ENCODE measurements at regions not wholly inside any gene's neighbourhood (a gene's known extent, or its start where the extent isn't known, plus 50 kb on each side); places are given as distances from the start of the nearest gene placed in this dataset.

DNA sequence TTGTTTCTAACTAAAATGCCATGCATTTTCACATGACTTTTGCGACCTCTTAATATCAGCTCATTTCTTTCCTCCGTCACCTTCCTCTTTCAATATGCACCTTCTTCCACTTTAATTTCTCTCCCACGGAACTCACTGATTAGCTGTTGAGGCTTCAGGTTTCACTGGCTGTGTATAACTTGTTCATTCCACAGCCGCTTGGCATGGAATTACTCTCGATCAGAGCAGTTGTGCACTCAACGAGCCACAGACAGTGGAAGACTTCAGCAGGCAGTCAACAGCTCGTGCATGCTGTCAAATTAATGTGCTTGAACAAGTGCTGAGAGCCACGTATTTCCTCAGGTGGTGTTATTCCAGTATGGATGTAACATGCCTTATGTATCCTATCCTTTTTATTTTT, 491.2 kb upstream of the DDX18 start:
- TF ChIP-seq, protein P1, sequence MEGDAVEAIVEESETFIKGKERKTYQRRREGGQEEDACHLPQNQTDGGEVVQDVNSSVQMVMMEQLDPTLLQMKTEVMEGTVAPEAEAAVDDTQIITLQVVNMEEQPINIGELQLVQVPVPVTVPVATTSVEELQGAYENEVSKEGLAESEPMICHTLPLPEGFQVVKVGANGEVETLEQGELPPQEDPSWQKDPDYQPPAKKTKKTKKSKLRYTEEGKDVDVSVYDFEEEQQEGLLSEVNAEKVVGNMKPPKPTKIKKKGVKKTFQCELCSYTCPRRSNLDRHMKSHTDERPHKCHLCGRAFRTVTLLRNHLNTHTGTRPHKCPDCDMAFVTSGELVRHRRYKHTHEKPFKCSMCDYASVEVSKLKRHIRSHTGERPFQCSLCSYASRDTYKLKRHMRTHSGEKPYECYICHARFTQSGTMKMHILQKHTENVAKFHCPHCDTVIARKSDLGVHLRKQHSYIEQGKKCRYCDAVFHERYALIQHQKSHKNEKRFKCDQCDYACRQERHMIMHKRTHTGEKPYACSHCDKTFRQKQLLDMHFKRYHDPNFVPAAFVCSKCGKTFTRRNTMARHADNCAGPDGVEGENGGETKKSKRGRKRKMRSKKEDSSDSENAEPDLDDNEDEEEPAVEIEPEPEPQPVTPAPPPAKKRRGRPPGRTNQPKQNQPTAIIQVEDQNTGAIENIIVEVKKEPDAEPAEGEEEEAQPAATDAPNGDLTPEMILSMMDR (IDR thresholded peaks at IDR 0.05; ENCODE audit: insufficient read depth, low read depth, low read length), result no peak
- TF ChIP-seq EZH2 (IDR thresholded peaks at IDR 0.05; ENCODE audit: insufficient read depth, low read length), result no peak
- Histone ChIP-seq H3K79me2 (ENCODE audit: insufficient read depth, low read length) (no peaks in the 10 kb centered on the region), H4K20me1 (ENCODE audit: insufficient read depth, low read length) (no peaks in the 10 kb centered on the region), H2AFZ (ENCODE audit: low read depth, low read length) (no peak overlapping the region), H3K27me3 (ENCODE audit: insufficient read depth, low read length) (no peaks in the 10 kb centered on the region), H3K36me3 (ENCODE audit: insufficient read depth, low read length) (no peaks in the 10 kb centered on the region), H3K9me3 (ENCODE audit: insufficient read depth, low read depth, low read length) (no peaks in the 10 kb centered on the region), H3K4me2 (ENCODE audit: low read length) (no peak overlapping the region), H3K4me3 (ENCODE audit: insufficient read depth, low read depth, low read length) (no peak overlapping the region), H3K9ac (ENCODE audit: low read length) (no peak overlapping the region), H3K4me1 (ENCODE audit: insufficient read depth, low read length) (no peaks in the 10 kb centered on the region), H3K27ac (ENCODE audit: low read depth, low read length) (no peak overlapping the region)
- Mint-ChIP-seq H3K4me3 (ENCODE audit: unreplicated experiment) (no peak overlapping the region), H3K27me3 (ENCODE audit: low read depth, unreplicated experiment) (no peaks in the 10 kb centered on the region), H3K9me3 (ENCODE audit: unreplicated experiment) (no peaks in the 10 kb centered on the region), H3K36me3 (ENCODE audit: low read depth, unreplicated experiment) (no peaks in the 10 kb centered on the region), H3K4me1 (ENCODE audit: low read depth, unreplicated experiment) (no peaks in the 10 kb centered on the region), H3K27ac (ENCODE audit: unreplicated experiment) (no peak overlapping the region)
- DNase-seq (ENCODE audit: low read depth), result no peak
- FAIRE-seq, result no peak

DNA sequence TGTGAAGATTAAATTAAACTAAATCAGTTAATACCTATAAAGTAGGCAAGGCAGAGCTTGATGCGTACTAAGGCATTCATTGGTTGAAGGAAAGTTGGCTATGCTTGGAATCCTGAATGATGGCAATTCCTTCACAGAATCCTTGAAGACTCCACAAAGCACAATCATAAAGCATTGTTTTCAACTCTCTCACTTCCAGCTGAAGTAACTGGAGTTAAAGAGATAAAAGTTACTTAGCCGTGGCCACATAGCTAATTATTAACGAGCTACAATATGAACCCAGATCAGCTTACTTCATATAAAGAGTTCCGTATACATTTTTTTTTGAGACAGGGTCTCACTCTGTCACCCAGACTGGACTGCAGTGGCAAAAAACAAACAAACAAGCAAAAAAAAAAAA, 483.9 kb upstream of the DDX18 start:
- FAIRE-seq (no peak), DNase-seq (ENCODE audit: low read depth) (no peak)
- H3K9me3 ChIP-seq (ENCODE audit: insufficient read depth, low read depth, low read length), result no peaks in the 10 kb centered on the region
- H3K36me3 ChIP-seq (ENCODE audit: insufficient read depth, low read length), result no peaks in the 10 kb centered on the region
- no peak overlapping the region for H3K27ac ChIP-seq (ENCODE audit: low read depth, low read length)
- no peak overlapping the region for H3K9ac ChIP-seq (ENCODE audit: low read length)
- no peaks in the 10 kb centered on the region for H3K27me3 Mint-ChIP-seq (ENCODE audit: low read depth, unreplicated experiment)
- TF ChIP-seq, protein P1 (IDR thresholded peaks at IDR 0.05; ENCODE audit: insufficient read depth, low read depth, low read length), result no peak
- no peak for TF ChIP-seq EZH2 (IDR thresholded peaks at IDR 0.05; ENCODE audit: insufficient read depth, low read length)
- H3K4me3 ChIP-seq (ENCODE audit: insufficient read depth, low read depth, low read length), result no peak overlapping the region
- H3K27me3 ChIP-seq (ENCODE audit: insufficient read depth, low read length), result no peaks in the 10 kb centered on the region
- H3K79me2 ChIP-seq (ENCODE audit: insufficient read depth, low read length), result no peaks in the 10 kb centered on the region
- H3K4me1 ChIP-seq (ENCODE audit: insufficient read depth, low read length), result no peaks in the 10 kb centered on the region
- H3K4me3 Mint-ChIP-seq (ENCODE audit: unreplicated experiment), result no peak overlapping the region
- no peak overlapping the region for H3K4me2 ChIP-seq (ENCODE audit: low read length)
- H3K27ac Mint-ChIP-seq (ENCODE audit: unreplicated experiment), result no peak overlapping the region
- no peaks in the 10 kb centered on the region for H3K9me3 Mint-ChIP-seq (ENCODE audit: unreplicated experiment)
- no peak overlapping the region for H2AFZ ChIP-seq (ENCODE audit: low read depth, low read length)
- H4K20me1 ChIP-seq (ENCODE audit: insufficient read depth, low read length), result no peaks in the 10 kb centered on the region
- no peaks in the 10 kb centered on the region for H3K36me3 Mint-ChIP-seq (ENCODE audit: low read depth, unreplicated experiment)
- H3K4me1 Mint-ChIP-seq (ENCODE audit: low read depth, unreplicated experiment), result no peaks in the 10 kb centered on the region

DNA sequence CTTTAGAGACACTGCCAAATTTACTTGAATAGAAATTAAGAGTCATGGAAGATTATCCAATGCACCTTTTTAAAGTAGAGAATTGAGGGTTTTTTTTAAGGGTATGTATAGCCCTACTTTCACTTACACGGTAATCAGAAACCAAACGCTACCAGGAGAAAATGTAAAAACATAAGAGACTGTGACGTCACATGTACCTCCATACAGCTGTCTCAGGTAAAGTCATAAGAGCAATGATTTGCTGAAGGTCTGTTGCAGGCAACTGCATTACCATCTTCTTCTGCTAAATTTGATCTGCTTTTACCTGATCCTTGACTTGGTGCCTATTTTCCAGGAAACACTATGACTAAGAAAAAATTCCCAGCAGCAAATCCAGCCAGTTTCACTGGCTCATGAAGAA, 478.5 kb upstream of the DDX18 start:
- Mint-ChIP-seq H3K27ac (ENCODE audit: unreplicated experiment) (no peak overlapping the region), H3K4me1 (ENCODE audit: low read depth, unreplicated experiment) (no peaks in the 10 kb centered on the region), H3K4me3 (ENCODE audit: unreplicated experiment) (no peak overlapping the region), H3K27me3 (ENCODE audit: low read depth, unreplicated experiment) (no peaks in the 10 kb centered on the region), H3K9me3 (ENCODE audit: unreplicated experiment) (no peaks in the 10 kb centered on the region), H3K36me3 (ENCODE audit: low read depth, unreplicated experiment) (no peaks in the 10 kb centered on the region)
- DNase-seq (ENCODE audit: low read depth) (no peak), FAIRE-seq (no peak)
- no peak overlapping the region for H3K4me2 ChIP-seq (ENCODE audit: low read length)
- no peak overlapping the region for H3K9ac ChIP-seq (ENCODE audit: low read length)
- H3K79me2 ChIP-seq (ENCODE audit: insufficient read depth, low read length), result no peaks in the 10 kb centered on the region
- no peak overlapping the region for H2AFZ ChIP-seq (ENCODE audit: low read depth, low read length)
- no peaks in the 10 kb centered on the region for H3K27me3 ChIP-seq (ENCODE audit: insufficient read depth, low read length)
- no peaks in the 10 kb centered on the region for H3K4me1 ChIP-seq (ENCODE audit: insufficient read depth, low read length)
- no peak overlapping the region for H3K27ac ChIP-seq (ENCODE audit: low read depth, low read length)
- no peaks in the 10 kb centered on the region for H4K20me1 ChIP-seq (ENCODE audit: insufficient read depth, low read length)
- H3K9me3 ChIP-seq (ENCODE audit: insufficient read depth, low read depth, low read length), result no peaks in the 10 kb centered on the region
- TF ChIP-seq, protein P1 (IDR thresholded peaks at IDR 0.05; ENCODE audit: insufficient read depth, low read depth, low read length), result no peak
- TF ChIP-seq EZH2 (IDR thresholded peaks at IDR 0.05; ENCODE audit: insufficient read depth, low read length), result no peak
- no peaks in the 10 kb centered on the region for H3K36me3 ChIP-seq (ENCODE audit: insufficient read depth, low read length)
- H3K4me3 ChIP-seq (ENCODE audit: insufficient read depth, low read depth, low read length), result no peak overlapping the region
